RPMI7951 (cell line): ENCODE measurements at regions not wholly inside any gene's neighbourhood (a gene's known extent, or its start where the extent isn't known, plus 50 kb on each side); places are given as distances from the start of the nearest gene placed in this dataset.

Experiments
- DNase-seq: peaks from one replicate; pipeline ENCODE4 v3.0.0-alpha.2; 2012; ENCODE audit warnings: low read depth

- no peak for DNase-seq
Measured at GRCh38 chr16:9680019-9680655, 502.1 kb downstream of the GRIN2A start.

- DNase-seq, result no peak
Measured at GRCh38 chr16:9680968-9681367, 501.3 kb downstream of the GRIN2A start.

DNA sequence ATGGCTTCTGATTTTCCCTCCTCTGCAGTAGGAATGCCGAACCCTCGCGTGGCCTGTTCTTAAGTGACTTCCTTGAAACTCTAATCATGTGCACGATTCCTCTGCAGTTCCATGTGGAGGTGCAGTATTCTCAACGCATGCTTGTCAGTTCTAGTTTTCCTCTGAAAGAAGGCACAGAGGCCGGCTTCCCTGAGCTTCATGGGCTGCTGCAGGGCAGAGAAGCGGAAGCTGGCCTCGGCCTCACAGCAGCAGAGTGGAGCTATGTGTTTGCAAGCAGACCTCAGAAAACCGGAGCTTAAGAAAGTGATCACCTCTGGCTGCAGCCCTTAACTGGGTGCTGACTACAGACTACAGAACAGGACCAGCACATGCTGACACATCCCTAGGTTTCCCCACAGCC, 500.7 kb downstream of the GRIN2A start:
- no peak for DNase-seq

DNA sequence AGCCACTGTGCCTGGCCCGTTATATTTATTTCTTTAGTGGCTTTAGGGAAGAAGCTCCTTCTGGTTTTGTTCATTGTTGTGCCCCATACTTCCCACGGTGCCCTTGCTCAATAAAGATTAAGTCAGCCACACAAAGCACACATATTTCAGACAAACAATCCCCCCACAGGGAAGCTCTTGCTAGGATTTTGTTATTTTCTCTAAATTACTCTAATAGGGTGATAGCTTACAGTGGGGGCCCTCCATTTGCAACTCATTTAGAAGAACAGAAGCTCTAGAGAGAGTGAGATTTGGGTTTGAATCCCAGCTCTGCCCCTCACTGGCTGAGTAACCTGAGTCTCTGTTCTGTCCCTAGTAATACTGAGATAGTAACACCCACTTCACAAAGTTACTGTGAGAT, 499.9 kb downstream of the GRIN2A start:
- DNase-seq, result no peak

DNA sequence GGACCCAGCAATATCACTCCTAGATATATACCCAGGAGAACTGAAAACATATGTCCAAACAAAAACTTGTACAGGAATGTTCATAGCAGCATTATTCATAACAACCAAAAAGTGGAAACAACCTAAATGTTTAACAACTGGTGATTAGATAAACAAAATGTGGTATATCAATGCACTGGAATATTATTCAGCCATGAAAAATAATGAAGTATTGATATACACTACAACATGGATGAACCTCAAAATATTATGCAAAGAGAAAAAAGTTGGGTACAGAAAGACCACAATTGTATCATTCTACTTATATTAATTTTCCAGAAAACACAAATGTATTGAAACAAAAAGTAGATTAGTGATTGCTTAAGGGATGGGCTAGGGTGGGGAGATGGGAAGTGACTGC, 498.6 kb downstream of the GRIN2A start:
- no peak for DNase-seq

DNA sequence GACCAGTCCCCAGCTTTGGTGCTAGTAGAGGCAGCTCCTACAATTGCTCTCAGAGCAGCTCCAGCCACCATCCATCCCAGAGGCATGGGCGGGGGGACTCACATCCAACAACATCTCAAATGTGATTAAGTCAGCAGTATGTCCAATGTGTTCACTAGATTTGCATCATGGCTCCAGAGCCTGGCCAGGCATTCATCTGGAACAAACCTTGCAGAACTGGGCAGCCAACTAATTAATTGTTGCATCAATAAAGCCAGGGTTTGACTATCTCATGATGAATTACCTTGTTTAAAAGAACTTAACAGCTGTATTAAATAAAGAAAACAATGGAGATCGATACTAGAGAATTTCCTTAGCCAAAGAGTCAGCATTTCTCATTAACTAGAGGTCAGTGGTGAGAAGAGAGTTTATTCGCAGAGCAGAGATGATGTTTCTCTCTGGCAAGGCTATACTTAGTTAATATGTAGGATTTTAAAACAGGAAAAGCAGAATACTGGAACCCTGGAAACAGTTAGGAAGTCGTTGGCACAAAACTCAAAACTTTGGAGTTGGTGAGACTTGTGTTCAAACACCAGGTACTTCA, 494.4 kb downstream of the GRIN2A start:
- no peak for DNase-seq

DNA sequence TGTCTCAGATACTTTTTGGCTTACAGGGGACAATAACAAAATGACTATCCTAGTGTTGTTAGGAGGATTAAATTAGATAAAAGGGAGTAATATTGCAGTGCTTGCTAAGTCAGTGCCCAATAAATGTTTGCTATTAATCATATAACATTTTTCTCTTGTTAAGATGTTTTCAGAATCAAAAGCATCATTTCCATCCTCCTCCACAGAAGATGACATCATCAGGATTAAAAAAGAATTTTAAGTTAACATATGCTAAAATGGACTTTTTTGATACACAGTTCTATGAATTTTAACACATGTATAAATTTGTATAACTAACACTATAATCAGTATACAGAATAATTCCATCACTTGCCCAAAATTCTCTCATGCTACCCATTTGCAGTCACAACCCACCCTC, 492.6 kb downstream of the GRIN2A start:
- no peak for DNase-seq

DNA sequence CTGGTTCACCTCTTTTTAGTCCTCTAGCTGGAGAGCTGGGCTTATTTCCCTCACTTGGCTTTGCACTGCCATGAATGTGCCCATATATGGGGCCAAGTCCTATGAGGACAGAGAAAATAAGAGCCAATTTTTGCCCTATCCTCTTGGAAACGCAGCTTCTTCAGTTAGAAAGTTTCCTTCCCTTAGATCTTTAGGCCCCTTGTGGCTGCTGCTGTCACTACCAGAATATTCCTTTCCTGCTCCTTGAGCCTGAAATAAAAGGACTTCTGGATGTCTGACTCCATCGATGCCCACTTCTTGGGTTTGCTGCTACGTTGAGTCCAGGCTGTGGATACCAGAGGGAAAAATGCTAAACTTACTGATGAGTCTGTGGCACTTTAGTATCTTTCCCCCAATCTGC, 487.1 kb downstream of the GRIN2A start:
- no peak for DNase-seq
